GM12891 (cell line): ENCODE measurements at regions not wholly inside any gene's neighbourhood (a gene's known extent, or its start where the extent isn't known, plus 50 kb on each side); places are given as distances from the start of the nearest gene placed in this dataset.

ENCODE experiments used
- POLR2A ChIP-seq: IDR thresholded peaks from 2 replicates; pipeline ENCODE4 v1.6.1; 2011; ENCODE audit warnings: low read depth, low read length, control low read depth
- POLR2AphosphoS5 ChIP-seq: IDR thresholded peaks from 2 replicates; pipeline ENCODE4 v1.6.1; 2011; ENCODE audit warnings: low read depth, low read length, control low read depth
- POU2F2 ChIP-seq: IDR thresholded peaks from 2 replicates; pipeline ENCODE4 v1.6.1; 2011; ENCODE audit warnings: low read depth, mild to moderate bottlenecking, control low read depth, low read length, moderate library complexity
- SPI1 ChIP-seq: IDR thresholded peaks from 2 replicates; pipeline ENCODE4 v1.6.1; 2011; ENCODE audit warnings: low read depth, low read length, control low read depth
- TAF1 ChIP-seq: IDR thresholded peaks from 2 replicates; pipeline ENCODE4 v1.6.1; 2011; ENCODE audit warnings: low read depth, low read length, control low read depth

DNA sequence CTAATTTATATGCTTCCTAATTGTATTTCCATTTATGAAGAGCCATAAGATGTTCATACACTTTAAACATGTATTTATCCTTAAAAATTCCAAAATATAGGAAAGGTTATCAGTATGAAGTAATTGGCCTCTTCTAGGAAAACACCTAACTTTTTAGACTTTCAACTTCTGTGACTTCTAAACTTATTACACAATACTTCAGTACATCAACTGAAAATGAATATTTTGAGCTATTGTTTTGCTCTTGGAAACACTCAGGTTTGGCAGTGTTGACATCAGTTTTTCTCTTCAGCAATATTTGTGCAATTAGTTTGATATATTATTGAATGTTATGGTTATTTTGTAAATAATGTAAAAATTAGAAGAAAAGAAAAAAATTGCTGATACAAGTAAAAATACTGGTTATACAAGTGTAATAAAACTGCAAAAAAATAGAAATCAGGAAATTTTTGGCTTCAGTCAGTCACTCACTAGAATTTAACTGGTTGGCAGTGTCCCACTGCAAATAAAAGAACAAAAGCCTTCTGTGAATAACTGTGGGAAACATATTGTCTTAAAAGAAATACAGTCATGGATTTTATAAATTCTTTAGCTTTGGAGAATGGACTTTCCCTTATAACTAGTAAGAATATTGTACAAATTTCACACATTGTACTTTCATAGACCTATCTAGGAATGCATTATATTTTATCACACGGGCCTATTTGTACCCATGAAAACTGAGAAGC is 635.9 kb downstream of the TLE1 start:
- no peak for TF ChIP-seq POLR2A
- TF ChIP-seq POLR2AphosphoS5 = no peak
- TF ChIP-seq TAF1 = no peak
- no peak for TF ChIP-seq SPI1
- TF ChIP-seq POU2F2 = no peak
